Caco-2 (cell line): ENCODE measurements at regions not wholly inside any gene's neighbourhood (a gene's known extent, or its start where the extent isn't known, plus 50 kb on each side); places are given as distances from the start of the nearest gene placed in this dataset.
A peak's percentile ranks its signal among the peaks of the same experiment; 100 is the strongest.

Experiments
- BruUV-seq: library from RNA; stranded (reverse); fragments of 400-500 nt; replicated peaks from 2 replicates; lab custom pipeline; 2021; lab: Mats Ljungman, UMichigan
- CTCF ChIA-PET: fragments of 300-600 bp; sonication (Branson Sonifier 250); formaldehyde crosslinking; loops from one replicate; lab custom pipeline; 2022; ENCODE audit warnings: antibody characterized with exemption; lab: Charles Lee
- POLR2A ChIA-PET: fragments of 300-600 bp; sonication (Branson Sonifier 250); formaldehyde crosslinking; loops from one replicate; lab custom pipeline; 2022; ENCODE audit warnings: antibody characterized with exemption; lab: Charles Lee
- DNase-seq, 2 experiments: peaks; one replicate each; pipeline versions ENCODE4 v3.0.0 to v3.0.0-alpha.2; 2020 to 2022
- H3K27me3 ChIP-seq: replicated peaks from 2 replicates; pipeline ENCODE4 v1.6.0; 2011; ENCODE audit warnings: low read length; ENCODE audit not compliant: control insufficient read depth, insufficient read depth
- H3K36me3 ChIP-seq: 2 replicates; pipeline ENCODE4 v1.5.1; 2011; ENCODE audit warnings: low read length; ENCODE audit not compliant: control insufficient read depth, insufficient read depth
- H3K4me1 ChIP-seq: fragments of 250-450 bp; sonication (Bioruptor Pico); 2 replicates; pipeline ENCODE4 v1.5.1; 2020; ENCODE audit warnings: mild to moderate bottlenecking
- H3K4me3 ChIP-seq: 2 replicates; pipeline ENCODE4 v1.5.1; 2011; ENCODE audit warnings: low read depth, mild to moderate bottlenecking, control low read depth, low read length
- H3K9me3 ChIP-seq: fragments of 250-450 bp; sonication (Bioruptor Pico); 2 replicates; pipeline ENCODE4 v1.5.1; 2020; ENCODE audit warnings: mild to moderate bottlenecking, moderate library complexity
- H3K27ac Mint-ChIP-seq: one replicate; pipeline ENCODE4 v1.8.0; 2022; ENCODE audit warnings: mixed read lengths; ENCODE audit not compliant: unreplicated experiment
- H3K27me3 Mint-ChIP-seq: one replicate; pipeline ENCODE4 v1.8.0; 2022; ENCODE audit warnings: mixed read lengths; ENCODE audit not compliant: insufficient read depth, unreplicated experiment
- H3K36me3 Mint-ChIP-seq: one replicate; pipeline ENCODE4 v1.8.0; 2022; ENCODE audit warnings: mild to moderate bottlenecking, mixed read lengths; ENCODE audit not compliant: insufficient read depth, unreplicated experiment
- H3K4me1 Mint-ChIP-seq: one replicate; pipeline ENCODE4 v1.8.0; 2022; ENCODE audit warnings: low read depth, mixed read lengths; ENCODE audit not compliant: unreplicated experiment
- H3K4me3 Mint-ChIP-seq: one replicate; pipeline ENCODE4 v1.8.0; 2022; ENCODE audit warnings: mild to moderate bottlenecking, moderate library complexity, mixed read lengths; ENCODE audit not compliant: unreplicated experiment
- H3K9me3 Mint-ChIP-seq: one replicate; pipeline ENCODE4 v1.8.0; 2022; ENCODE audit warnings: mixed read lengths; ENCODE audit not compliant: unreplicated experiment
- intact Hi-C: fragments of 100-400 bp; cut with micrococcal nuclease; formaldehyde crosslinking; loops from one replicate; pipeline ENCODE4 v1.10.0; 2022; ENCODE audit not compliant: unreplicated experiment
- TF ChIP-seq, protein P1 (sequence below), 2 experiments: fragments of 200-600 bp in 1 of 2; IDR thresholded peaks; 1 replicate in 1 of 2; 2 replicates in 1 of 2; pipeline versions ENCODE4 v1.5.1 to v1.8.0; 2011 to 2022; ENCODE audit warnings: antibody characterized with exemption in 1 of 2, control low read depth in 1 of 2, inconsistent platforms in 1 of 2, low read depth in 1 of 2, low read length in 1 of 2, mild to moderate bottlenecking in 1 of 2, moderate library complexity in 1 of 2; ENCODE audit not compliant: insufficient read depth in 1 of 2, severe bottlenecking in 1 of 2, unreplicated experiment in 1 of 2

- ChIA-PET POLR2A (no interaction called here), CTCF (no interaction called here)
- H3K9me3 ChIP-seq = no peaks in the 10 kb centered on the region
- DNase-seq = peak in 1 of 2 experiments; percentile 16
- no peak overlapping the region for H3K4me3 ChIP-seq
- no peaks in the 10 kb centered on the region for H3K36me3 ChIP-seq
- Mint-ChIP-seq H3K27ac (no peak overlapping the region), H3K36me3 (no peaks in the 10 kb centered on the region), H3K9me3 (peaks cover 8% of the 10 kb centered on the region), H3K27me3 (no peaks in the 10 kb centered on the region), H3K4me3 (no peak overlapping the region), H3K4me1 (no peaks in the 10 kb centered on the region)
- TF ChIP-seq, protein P1, sequence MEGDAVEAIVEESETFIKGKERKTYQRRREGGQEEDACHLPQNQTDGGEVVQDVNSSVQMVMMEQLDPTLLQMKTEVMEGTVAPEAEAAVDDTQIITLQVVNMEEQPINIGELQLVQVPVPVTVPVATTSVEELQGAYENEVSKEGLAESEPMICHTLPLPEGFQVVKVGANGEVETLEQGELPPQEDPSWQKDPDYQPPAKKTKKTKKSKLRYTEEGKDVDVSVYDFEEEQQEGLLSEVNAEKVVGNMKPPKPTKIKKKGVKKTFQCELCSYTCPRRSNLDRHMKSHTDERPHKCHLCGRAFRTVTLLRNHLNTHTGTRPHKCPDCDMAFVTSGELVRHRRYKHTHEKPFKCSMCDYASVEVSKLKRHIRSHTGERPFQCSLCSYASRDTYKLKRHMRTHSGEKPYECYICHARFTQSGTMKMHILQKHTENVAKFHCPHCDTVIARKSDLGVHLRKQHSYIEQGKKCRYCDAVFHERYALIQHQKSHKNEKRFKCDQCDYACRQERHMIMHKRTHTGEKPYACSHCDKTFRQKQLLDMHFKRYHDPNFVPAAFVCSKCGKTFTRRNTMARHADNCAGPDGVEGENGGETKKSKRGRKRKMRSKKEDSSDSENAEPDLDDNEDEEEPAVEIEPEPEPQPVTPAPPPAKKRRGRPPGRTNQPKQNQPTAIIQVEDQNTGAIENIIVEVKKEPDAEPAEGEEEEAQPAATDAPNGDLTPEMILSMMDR (IDR thresholded peaks at IDR 0.05; ENCODE audit: insufficient read depth in 1 of 2, low read depth in 1 of 2, low read length in 1 of 2, severe bottlenecking in 1 of 2, unreplicated experiment in 1 of 2) = no peak
- intact Hi-C loops = no loop called here
- no TSS peak for BruUV-seq
- no peaks in the 10 kb centered on the region for H3K4me1 ChIP-seq
- H3K27me3 ChIP-seq = no peaks in the 10 kb centered on the region
These were observed 1117.3 kb downstream of the BRD1 start for GRCh38 chr22:48710410-48710809.

DNA sequence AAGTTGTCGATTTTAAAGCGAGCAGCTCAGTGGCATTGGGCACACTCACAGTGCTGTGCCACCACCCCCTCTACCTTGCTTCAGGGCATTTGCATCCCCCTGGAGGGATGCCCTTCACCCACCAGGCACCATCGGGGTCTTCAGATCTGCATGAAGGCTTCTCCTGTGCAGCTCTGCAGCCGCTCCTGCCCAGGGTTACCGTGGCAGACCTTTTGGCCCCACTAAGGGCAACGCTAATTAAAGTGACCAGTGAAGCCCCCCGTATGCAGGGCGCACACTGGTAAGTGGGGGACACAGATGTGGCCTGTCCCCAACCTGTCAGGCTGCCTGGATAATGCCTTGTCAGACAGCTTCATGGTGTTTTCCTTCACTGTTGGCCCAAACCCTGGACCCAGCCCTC, 1117.7 kb downstream of the BRD1 start:
- H3K4me3 ChIP-seq = no peak overlapping the region
- H3K27me3 Mint-ChIP-seq = no peaks in the 10 kb centered on the region
- ChIA-PET CTCF (no interaction called here), POLR2A (no interaction called here)
- intact Hi-C loops = no loop called here
- no peaks in the 10 kb centered on the region for H3K4me1 Mint-ChIP-seq
- H3K9me3 Mint-ChIP-seq = peaks cover 4% of the 10 kb centered on the region
- TF ChIP-seq, protein P1 (IDR thresholded peaks at IDR 0.05; ENCODE audit: insufficient read depth in 1 of 2, low read depth in 1 of 2, low read length in 1 of 2, severe bottlenecking in 1 of 2, unreplicated experiment in 1 of 2) = no peak
- no TSS peak for BruUV-seq
- no peak overlapping the region for H3K27ac Mint-ChIP-seq
- peak in 1 of 2 experiments; percentile 14 for DNase-seq
- no peaks in the 10 kb centered on the region for H3K36me3 Mint-ChIP-seq
- no peaks in the 10 kb centered on the region for H3K36me3 ChIP-seq
- no peaks in the 10 kb centered on the region for H3K27me3 ChIP-seq
- H3K9me3 ChIP-seq = no peaks in the 10 kb centered on the region
- no peak overlapping the region for H3K4me3 Mint-ChIP-seq
- H3K4me1 ChIP-seq = no peaks in the 10 kb centered on the region

- no peaks in the 10 kb centered on the region for H3K27me3 ChIP-seq
- H3K36me3 ChIP-seq = no peaks in the 10 kb centered on the region
- H3K4me1 ChIP-seq = no peaks in the 10 kb centered on the region
- intact Hi-C loops = no loop called here
- Mint-ChIP-seq H3K27ac (no peak overlapping the region), H3K36me3 (no peaks in the 10 kb centered on the region), H3K9me3 (no peaks in the 10 kb centered on the region), H3K4me1 (no peaks in the 10 kb centered on the region), H3K4me3 (no peak overlapping the region), H3K27me3 (no peaks in the 10 kb centered on the region)
- CTCF ChIA-PET = no interaction called here
- POLR2A ChIA-PET = no interaction called here
- DNase-seq = peak in 1 of 2 experiments; percentile 29
- no peak overlapping the region for H3K4me3 ChIP-seq
- BruUV-seq = no TSS peak
- no peaks in the 10 kb centered on the region for H3K9me3 ChIP-seq
- TF ChIP-seq, protein P1 (IDR thresholded peaks at IDR 0.05; ENCODE audit: insufficient read depth in 1 of 2, low read depth in 1 of 2, low read length in 1 of 2, severe bottlenecking in 1 of 2, unreplicated experiment in 1 of 2) = no peak
These were observed 1118.2 kb downstream of the BRD1 start for GRCh38 chr22:48709453-48709852.
